ENCODE measurements at regions not wholly inside any gene's neighbourhood (a gene's known extent, or its start where the extent isn't known, plus 50 kb on each side); places are given as distances from the start of the nearest gene placed in this dataset.

GRCh38 chr18:77590943-77591515 is 341.4 kb downstream of the GALR1 start:
- DNase-seq (ENCODE audit: low spot score in 2 of 2), result no peak
- intact Hi-C loops (cut with DNase I; ENCODE audit: low total_unique reads), result no loop called here
- 73 to 76% methylated on average over 7 of the region's 7 CpGs for WGBS, 2 donors
- no peak for TF ChIP-seq POLR2A (IDR thresholded peaks at IDR 0.05)
- no peak for TF ChIP-seq CTCF (IDR thresholded peaks at IDR 0.05)
- H3K4me3 ChIP-seq (ENCODE audit: low read depth, poor library complexity, severe bottlenecking), result no peak overlapping the region

GRCh38 chr18:77597726-77598125 is 348.1 kb downstream of the GALR1 start:
- WGBS, 2 donors, result 83 to 85% methylated on average over 7 of the region's 7 CpGs
- intact Hi-C loops (cut with DNase I; ENCODE audit: low total_unique reads), result no loop called here
- TF ChIP-seq CTCF (IDR thresholded peaks at IDR 0.05), result no peak
- TF ChIP-seq POLR2A (IDR thresholded peaks at IDR 0.05), result no peak
- no peak overlapping the region for H3K4me3 ChIP-seq (ENCODE audit: low read depth, poor library complexity, severe bottlenecking)
- DNase-seq (ENCODE audit: low spot score in 2 of 2), result no peak

- 94% methylated on average over 2 of the region's 2 CpGs for WGBS, 2 donors
Measured at GRCh38 chr18:77600674-77601073, 351.0 kb downstream of the GALR1 start.

GRCh38 chr18:77601567-77601966 is 351.9 kb downstream of the GALR1 start:
- WGBS, 2 donors, result 69 to 88% methylated on average over 2 of the region's 2 CpGs
- no peak for DNase-seq (ENCODE audit: low spot score in 2 of 2)
- TF ChIP-seq POLR2A (IDR thresholded peaks at IDR 0.05) (no peak), CTCF (IDR thresholded peaks at IDR 0.05) (no peak)
- intact Hi-C loops (cut with DNase I; ENCODE audit: low total_unique reads), result no loop called here
- H3K4me3 ChIP-seq (ENCODE audit: low read depth, poor library complexity, severe bottlenecking), result no peak overlapping the region

More at GRCh38 chr18:77600674-77601073, 351.0 kb downstream of the GALR1 start:
- no peak for TF ChIP-seq CTCF (IDR thresholded peaks at IDR 0.05)
- no peak for TF ChIP-seq POLR2A (IDR thresholded peaks at IDR 0.05)
- DNase-seq (ENCODE audit: low spot score in 2 of 2), result no peak
- H3K4me3 ChIP-seq (ENCODE audit: low read depth, poor library complexity, severe bottlenecking), result no peak overlapping the region
- intact Hi-C loops (cut with DNase I; ENCODE audit: low total_unique reads), result no loop called here

GRCh38 chr18:77607087-77607486 is 357.4 kb downstream of the GALR1 start:
- no peak for DNase-seq (ENCODE audit: low spot score in 2 of 2)
- 91 to 92% methylated on average over 22 of the region's 22 CpGs for WGBS, 2 donors
- TF ChIP-seq CTCF (IDR thresholded peaks at IDR 0.05), result no peak
- TF ChIP-seq POLR2A (IDR thresholded peaks at IDR 0.05), result no peak
- intact Hi-C loops (cut with DNase I; ENCODE audit: low total_unique reads), result no loop called here
- H3K4me3 ChIP-seq (ENCODE audit: low read depth, poor library complexity, severe bottlenecking), result no peak overlapping the region

GRCh38 chr18:77608807-77609206 is 359.2 kb downstream of the GALR1 start:
- 89 to 94% methylated on average over 10 of the region's 10 CpGs for WGBS, 2 donors
- H3K4me3 ChIP-seq (ENCODE audit: low read depth, poor library complexity, severe bottlenecking), result no peak overlapping the region
- no peak for DNase-seq (ENCODE audit: low spot score in 2 of 2)
- intact Hi-C loops (cut with DNase I; ENCODE audit: low total_unique reads), result no loop called here
- TF ChIP-seq CTCF (IDR thresholded peaks at IDR 0.05), result no peak
